Right kidney (tissue), 1 donor: ENCODE measurements at regions not wholly inside any gene's neighbourhood (a gene's known extent, or its start where the extent isn't known, plus 50 kb on each side); places are given as distances from the start of the nearest gene placed in this dataset.

Experiments
- DNase-seq: peaks from one replicate; pipeline ENCODE4 v3.0.0-alpha.2; 2016

DNA sequence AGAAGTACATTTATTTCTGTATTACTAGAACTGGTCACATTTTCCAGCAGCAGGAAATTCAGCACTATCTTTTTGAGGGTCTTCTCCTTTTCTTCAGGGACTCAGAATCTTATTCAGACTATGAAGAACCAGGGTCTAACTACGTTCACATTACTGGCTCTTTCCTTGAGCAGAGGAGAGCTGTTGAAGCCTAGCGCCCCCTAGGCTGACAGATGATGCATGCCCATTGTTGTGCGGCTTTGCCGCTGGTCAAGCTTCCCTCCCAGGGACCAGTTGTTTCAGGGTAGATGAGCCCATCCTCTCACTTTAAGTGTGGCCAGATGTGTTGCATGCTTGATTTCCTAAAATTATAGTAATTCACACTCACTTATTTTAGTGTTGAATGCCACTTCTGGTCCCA is 168.2 kb upstream of the PDGFD start:
- no peak for DNase-seq

DNA sequence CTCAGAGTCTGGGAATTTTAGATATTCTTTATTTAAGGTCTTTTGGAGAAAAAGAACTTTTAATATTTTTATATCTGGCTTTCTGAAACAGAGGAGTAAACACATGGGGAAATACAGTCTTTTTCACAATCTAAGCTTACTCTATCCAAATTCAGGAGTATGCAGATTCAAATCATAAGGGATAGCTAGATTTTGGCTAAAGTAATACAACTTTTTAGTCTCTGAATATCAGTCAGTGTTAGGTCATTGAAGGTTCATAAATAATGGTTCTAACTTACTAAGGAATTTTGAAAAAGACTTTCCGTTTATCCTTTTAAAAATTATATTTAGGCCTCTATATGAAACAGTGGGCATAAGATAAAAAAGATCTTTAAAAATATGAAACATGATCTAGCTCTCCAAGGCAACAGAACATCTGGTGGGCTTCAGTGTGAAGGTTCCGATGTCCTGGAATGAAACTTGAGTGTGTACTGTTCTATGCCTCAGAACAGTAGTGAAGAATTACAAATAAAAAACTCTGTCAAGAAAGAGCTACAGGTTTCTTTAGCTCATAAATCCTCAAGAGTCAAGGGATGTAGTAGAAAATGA is 165.2 kb upstream of the PDGFD start:
- DNase-seq, result no peak

DNA sequence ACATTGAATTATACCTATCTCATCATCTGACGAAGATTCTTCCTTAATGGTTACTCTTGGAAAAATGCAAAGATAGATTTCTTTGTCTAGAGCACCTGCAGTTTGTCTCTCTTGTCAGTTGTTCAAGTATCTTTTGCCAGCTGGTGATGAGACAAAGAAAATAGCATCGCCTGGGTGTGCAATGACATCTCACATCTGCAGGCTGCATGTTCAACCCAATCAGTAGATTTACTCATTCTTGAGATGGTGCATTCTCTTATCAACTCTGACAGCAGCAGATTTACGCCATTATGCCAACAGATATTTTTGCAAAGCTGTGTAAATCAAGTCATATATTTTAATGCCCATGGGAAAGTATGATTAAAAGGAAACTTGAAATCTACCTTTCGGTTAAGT is 164.6 kb upstream of the PDGFD start:
- no peak for DNase-seq

DNA sequence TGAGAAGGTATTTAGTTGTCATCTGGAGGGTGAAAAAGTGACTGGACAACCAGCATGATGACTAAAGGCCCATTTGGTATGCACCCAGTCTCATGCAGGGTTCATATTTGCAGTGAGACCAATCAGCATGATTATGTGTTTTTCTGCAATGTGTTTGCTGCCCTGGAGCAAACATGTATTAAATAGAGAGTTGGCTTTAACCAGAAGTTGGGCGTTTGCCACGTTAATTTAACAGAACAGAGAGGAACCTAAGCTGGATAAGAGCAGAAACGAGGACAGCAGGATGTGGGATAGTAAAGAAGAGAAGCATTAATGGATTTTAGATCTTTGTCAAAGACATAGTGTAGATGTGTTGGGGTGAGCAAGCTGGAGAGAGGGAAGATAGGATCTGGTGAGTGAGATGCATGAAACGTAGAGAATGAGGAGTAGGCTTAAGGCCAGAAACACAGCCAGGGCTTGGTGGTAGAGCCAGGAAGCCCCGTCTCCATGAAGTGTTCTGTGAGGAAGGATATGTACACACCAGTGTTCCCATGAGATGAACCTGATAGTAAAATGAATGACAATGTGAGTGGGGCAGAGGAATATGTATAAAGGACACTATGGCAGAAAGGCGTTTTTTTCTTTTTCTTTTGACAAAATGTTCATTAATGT is 164.0 kb upstream of the PDGFD start:
- DNase-seq, result no peak

DNA sequence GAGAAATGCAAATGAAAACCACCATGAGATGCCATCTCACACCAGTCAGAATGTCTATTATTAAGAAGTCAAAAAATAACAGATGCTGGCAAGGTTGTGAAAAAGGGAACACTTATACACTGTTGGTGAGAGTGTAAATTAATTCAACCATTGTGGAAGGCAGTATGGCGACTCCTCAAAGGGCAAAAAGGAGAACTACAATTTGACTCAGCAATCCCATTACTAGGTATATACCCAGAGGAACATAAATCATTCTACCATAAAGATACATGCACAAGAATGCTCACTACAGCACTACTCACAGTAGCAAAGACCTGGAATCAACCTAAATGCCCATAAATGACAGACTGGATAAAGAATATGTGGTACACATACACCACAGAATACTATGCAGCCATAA is 161.1 kb upstream of the PDGFD start:
- DNase-seq, result no peak

DNA sequence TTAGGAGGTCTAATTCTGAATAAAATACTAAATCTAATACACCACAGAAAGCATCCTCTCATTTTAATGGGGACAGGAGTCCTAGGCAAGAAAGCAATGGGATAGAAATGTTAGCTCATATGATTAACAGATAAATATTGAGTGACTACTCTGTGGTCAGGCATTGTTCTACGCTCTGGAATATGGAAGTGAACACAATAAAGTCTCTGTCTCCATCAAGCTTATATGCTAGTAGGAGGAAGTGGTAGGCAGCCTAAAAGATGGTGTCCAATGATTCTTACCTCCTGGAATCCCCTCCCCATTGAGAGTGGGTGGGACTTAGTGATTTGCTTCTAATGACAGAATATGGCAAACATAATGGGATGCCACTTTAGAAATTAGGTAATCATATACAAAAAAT is 160.3 kb upstream of the PDGFD start:
- no peak for DNase-seq

DNA sequence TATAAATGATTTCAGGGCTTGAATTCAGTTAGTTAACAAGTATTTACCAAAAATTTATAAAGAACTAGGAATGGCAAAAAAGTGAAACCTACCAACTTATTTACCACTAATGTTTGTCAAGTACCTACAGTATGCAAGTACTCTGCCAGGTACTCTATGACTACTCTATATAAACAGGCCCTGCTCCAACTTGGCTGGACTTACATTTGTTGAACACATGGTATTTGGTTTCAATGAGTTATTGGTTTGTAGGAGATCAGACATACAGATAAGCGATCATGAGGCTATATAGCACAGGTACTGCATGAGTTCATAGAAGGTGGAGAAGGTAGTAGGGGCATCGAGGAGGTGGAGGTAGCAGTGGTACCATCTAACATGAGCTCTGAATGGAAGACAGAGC is 159.9 kb upstream of the PDGFD start:
- no peak for DNase-seq

DNA sequence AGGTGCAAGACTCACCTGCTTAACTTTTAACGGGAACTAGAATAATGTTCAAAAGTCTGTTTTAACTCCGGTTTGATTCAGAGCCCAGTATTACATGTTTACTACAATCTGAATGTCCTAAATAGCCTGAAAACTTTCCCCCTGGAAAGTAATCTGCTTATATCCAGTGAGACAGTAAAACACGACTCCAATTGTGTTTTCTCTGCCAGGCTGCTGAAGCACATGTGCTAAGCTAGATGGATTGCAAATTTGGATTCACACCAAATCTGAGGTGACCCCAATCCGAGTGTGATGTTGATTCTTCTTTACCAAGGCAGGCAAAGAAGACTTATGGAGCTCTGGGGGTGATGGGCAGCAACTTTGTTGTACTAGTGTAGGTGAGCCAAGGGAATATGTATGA is 158.7 kb upstream of the PDGFD start:
- no peak for DNase-seq

DNA sequence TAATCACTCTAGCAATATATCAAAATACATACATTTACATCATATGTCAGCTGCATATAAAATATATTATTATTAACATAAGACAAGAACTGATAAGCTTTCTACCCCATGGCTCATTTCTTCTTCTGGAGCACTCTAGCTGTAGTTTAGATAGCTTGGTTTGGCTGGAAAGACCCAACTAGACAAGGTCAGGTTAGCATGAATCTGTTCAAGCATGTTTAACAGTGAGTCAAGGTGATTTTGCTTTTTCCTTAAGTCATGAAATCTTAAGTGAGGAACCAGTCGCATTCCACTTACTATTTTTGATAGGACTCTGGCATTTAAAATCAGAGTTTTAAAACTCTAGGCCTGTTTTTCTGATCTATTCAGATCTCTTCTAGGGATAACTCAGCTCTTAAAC is 157.0 kb upstream of the PDGFD start:
- DNase-seq, result no peak

DNA sequence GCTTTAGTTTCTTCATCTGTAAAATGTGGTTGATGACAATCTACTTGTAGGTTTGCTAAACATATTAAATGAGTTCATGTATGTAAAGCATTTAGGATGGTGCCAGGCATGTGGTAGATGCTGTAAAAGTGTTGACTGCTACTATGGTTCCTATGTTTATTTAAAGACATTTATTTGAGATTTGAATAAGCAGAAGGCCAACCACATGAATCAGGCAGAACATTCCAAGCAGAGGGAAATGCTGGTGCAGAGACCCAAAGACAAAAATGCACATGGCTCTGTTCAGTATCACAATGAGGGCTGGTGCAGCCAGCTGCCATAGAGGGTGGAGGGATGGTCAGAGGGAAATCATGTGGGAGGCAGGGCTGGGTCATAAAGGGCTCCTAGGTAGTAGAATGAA is 156.2 kb upstream of the PDGFD start:
- DNase-seq, result no peak

DNA sequence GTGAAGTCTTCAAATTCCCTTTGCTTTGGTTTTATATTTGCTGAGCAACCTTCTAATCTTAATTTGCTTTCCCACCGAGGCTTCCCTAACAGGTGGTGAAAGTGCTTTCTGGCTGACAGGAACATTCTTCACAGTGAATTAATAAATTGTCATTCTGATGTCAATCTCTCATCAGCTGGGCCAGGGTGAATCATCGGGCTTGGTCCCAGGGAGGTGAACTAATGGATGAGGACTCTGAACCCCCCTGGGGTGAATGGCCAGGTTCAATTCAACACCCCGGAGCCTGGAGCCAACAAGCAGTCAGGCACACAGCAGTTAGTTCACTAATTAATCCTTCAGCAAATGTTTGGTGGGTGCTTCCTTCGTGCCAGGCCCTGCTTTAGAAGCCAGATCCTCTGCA is 155.4 kb upstream of the PDGFD start:
- no peak for DNase-seq

DNA sequence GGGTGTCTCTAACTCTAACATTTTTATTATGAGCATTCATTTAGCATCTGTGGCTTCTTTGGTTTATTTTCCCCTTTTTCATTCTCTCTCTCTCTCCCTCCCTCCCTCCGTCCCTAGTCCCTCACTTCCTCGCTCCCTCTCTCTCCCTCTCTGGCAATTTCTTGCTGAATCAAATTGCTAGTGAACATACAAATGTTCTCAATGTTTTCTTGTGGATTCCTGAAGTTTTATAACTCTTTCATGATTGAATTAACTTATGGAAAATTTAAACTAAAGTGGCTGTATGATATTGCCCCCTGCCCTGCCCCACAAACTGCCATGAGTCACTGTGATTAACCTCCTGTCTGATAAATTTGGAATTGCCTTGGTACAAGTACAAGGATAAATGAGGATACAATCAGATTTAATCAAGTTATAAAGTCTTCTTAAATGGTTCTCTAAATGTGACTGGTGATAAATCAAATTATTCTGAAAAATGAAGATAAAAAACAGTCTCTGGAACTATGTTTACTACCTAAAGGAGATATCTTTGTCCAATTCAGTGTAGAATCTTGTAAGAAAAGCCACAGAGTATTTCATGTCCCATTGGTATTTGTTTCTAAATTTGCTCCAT is 143.0 kb upstream of the PDGFD start:
- no peak for DNase-seq

DNA sequence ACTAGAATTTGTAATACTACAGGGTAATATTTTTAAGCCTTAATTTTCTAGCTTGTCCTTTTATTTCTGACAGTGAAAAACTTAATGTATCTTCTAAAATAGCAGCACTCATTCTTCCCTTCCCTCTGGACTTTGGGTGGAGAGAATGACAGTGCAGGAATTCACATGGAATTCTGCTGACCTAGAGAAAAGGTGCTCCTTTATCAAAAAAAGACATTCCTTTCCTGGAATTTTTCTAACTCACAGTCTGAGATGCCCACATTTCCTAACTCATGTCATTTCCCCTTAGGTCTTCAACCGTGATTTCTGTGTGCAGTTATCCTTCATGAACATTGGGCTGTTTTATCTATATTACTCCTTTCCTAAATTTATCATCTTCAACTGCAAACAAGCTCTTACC is 137.8 kb upstream of the PDGFD start:
- no peak for DNase-seq

DNA sequence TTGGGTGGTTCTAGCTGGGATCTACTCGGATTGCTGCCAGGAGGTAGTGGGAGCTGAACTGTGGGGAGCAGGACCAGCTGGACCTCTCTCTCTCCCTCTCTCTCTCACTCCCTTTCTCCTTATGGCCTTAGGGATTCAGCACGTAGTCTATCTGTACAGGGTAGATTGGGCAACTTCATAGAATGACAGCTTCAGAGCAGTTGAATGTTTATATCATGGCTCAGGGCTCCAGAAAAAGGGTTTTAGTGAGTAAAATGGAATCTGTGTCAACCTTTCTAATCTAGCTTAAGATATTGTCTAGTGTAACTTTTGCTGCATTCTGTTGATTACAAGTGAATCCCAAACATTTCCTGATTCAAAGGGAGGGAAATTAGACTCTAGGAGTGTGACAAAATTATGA is 127.7 kb upstream of the PDGFD start:
- DNase-seq, result no peak

DNA sequence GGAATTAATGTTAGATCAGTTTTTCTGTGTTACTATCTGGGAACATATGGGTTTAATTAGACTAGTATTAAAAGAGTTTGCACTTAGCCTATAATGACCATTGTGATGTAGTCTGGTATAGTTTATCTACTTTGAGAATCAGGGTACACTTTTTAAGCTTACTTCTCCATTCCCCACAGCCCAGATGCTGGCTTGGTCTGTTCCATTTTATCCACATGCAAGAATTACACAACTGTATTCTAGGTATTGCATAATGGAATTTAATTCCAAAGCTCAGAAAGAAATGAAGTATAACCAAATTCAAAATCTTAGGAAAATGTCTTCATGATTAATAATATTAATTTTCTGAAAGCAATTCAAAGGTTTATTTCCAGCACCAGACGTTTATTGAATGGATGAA is 122.2 kb upstream of the PDGFD start:
- no peak for DNase-seq

DNA sequence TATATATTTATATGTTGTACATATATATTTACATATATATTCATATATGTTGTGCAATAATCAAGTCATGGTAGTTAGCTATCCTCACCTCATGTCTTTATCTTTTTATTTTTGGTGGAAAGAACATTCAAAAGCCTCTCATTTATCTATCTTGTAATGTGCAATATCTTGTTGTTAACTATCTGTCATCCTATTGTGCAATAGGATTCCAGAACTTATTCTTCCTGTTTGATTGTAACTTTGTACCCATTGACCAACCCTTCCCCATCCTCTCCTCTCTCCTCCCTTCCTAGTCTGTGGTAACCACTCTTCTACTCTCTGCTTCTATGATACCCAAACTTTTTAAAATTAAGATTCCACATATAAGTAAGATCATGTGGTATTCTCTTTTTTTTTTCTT is 115.6 kb upstream of the PDGFD start:
- no peak for DNase-seq

DNA sequence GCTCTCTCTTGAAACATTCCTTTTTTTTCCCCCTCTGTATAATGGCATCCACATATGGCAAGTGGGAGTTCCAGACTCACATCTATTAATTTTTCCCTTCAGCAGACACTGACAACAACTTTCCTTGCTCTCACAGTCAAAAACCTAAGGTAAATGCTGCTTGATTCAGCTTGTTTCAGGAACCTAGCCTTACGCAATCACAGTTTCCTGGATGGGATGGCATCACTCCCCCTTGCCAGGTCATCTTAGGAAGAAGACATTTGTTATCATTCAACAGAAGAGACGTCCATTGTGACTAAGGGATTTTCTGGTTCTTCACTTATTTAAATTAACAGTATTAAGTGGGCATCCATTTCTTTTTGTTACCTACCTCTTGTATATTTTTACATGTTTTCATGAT is 112.0 kb upstream of the PDGFD start:
- no peak for DNase-seq

DNA sequence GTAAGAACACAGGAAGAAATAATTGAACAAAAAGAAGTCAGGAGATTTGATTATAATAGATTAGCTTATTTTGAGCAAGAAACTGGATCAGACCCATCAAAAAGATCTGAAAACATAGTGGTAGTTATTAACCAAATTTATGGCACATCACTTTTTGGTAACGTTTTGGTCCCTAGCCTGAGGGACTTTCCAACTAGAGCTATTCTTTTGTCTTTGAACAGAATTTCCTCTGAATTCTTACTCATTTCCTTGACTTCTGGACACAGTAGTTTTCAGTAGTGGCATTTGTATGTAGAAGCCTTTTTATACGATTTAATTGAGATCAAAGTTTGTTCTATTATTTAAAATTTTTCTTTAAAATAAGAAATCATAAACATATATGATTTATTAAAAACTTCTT is 96.5 kb upstream of the PDGFD start:
- DNase-seq, result no peak

DNA sequence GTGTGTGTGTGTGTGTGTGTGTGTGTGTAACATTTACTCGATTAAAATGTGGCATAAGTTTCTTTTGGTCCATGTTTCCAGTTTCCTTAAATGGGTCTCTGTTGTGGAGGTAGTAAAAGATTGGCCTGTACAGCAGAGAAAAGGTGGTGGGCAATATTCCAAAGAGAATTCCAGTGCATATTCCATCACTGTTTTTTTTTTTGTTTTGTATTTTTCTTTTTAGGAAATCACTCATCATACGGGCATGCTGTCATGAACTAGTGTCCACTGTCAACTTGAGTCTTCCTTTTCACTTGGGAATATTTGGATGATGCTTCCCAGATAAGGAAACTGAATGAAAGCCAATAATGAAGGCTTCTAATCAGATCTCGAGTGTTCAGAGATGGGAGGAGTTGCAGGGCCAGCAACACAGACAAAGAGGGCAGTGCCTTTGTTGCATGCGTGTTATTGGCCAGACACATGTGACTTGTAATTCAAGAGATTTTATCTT is 95.2 kb upstream of the PDGFD start:
- no peak for DNase-seq

DNA sequence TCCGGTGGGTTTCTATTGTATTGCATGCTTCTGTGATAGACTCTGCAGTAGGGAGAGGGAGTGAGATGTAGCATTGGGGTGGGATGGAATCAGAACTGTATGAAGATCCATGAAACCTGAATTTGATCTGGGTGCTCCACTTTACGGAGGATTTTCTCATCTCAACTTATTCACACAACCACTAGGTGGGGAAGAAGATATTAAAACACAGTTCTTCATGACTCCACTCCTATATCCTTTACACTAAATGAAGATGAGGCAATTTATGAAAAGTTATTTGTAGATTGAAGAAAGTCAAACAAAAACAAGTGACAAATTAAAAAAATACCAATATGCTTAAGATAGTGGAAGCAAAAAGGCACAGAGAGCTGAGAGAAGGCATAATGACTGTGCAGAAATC is 92.6 kb upstream of the PDGFD start:
- no peak for DNase-seq

DNA sequence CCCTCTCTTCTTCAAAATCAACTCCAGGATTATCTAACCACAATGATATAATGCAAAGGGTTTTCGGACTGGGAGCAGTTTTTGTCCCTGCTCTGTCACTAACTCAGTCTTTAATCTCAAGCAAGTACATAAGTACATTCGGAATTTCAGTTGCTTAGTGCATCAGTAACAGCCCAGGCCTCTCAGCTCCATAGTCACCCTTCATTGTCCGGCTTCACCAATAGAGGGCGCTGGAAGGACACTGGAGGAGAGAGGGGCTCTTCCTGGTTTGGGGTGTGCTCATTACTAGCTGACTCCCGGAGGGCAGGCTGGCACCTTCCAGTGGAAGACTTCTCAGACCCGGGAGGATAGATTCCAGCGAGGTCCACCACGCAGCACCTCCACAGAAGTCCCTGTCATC is 90.4 kb upstream of the PDGFD start:
- no peak for DNase-seq

DNA sequence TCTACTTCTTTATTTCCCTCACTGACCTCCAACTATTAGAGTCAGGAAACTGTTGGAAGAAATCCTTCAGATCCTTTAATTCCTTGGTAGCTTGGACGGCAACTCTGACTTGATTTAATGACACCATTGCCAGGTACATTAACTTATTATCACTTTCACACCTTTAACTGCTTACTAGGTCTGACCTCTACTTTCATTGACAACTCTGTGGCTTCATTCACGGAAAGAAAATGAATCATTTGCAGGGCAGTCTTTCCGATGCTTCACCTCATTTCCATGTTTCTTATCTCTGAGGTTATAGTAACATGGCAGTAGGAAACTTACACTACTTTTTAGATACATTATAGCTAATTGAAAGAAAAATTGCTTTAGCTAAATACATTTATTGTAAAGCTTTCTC is 82.6 kb upstream of the PDGFD start:
- no peak for DNase-seq

DNA sequence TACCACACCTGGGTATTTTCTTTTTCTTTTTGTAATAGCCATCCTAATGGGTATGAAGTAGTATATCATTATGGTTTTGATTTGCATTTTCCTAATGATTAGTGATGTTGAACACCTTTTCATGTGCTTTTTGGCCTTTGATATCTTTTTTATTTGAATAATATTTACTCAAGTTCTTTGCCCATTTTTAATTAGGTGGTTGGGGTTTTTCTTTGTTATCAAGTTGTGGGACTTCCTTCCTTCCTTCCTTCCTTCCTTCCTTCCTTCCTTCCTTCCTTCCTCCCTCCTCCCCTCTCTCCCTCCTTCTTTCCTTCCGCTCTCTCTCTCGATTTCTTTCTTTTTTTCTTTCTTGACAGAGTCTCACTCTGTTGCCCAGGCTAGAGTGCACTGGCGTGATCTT is 75.0 kb upstream of the PDGFD start:
- no peak for DNase-seq

DNA sequence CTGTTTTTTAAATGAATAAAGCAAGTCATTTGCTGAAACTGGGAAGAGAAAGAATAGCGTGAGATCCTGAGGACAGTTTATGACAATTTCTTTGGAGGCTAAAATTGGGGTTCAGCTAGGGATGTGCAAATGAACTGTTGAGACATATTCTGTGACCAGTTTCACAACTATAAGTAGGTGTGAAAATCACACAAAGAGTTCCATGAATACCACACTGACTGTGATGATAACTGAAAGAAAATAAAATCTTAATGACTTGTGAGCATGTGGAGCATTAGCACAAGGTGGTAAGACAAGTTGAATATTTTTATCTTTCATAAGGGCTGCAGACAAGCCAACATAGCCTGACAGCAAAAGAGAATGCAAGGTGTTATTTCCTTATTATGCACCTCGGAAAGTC is 61.1 kb upstream of the PDGFD start:
- DNase-seq, result no peak
